ENCODE measurements at regions not wholly inside any gene's neighbourhood (a gene's known extent, or its start where the extent isn't known, plus 50 kb on each side); places are given as distances from the start of the nearest gene placed in this dataset.

GRCh38 chr5:66503203-66503789 is 92.9 kb upstream of the MAST4 start:
- TF ChIP-seq POLR2A (IDR thresholded peaks at IDR 0.05) (no peak), CTCF (IDR thresholded peaks at IDR 0.05) (no peak), POLR2AphosphoS5 (IDR thresholded peaks at IDR 0.05) (no peak), EP300 (IDR thresholded peaks at IDR 0.05; ENCODE audit: low read depth) (no peak)
